Immature natural killer cell (primary cell): ENCODE measurements at regions not wholly inside any gene's neighbourhood (a gene's known extent, or its start where the extent isn't known, plus 50 kb on each side); places are given as distances from the start of the nearest gene placed in this dataset.
A peak's percentile ranks its signal among the peaks of the same experiment; 100 is the strongest.

ENCODE experiments used
- DNase-seq, 3 donors: peaks; one replicate each; pipeline ENCODE4 v3.0.0; 2022; ENCODE audit warnings: mixed read lengths in 1 of 3
- H3K27ac Mint-ChIP-seq, 6 donors: one replicate each; pipeline ENCODE4 v1.8.0; 2020; ENCODE audit warnings: mixed read lengths in 6 of 6, mild to moderate bottlenecking in 5 of 6, inconsistent platforms in 4 of 6, moderate library complexity in 3 of 6
- H3K27me3 Mint-ChIP-seq, 3 donors: one replicate each; pipeline ENCODE4 v1.8.0; 2020 to 2021; ENCODE audit warnings: low read depth in 3 of 3, mild to moderate bottlenecking in 3 of 3, mixed read lengths in 3 of 3, moderate library complexity in 3 of 3, inconsistent platforms in 1 of 3
- H3K36me3 Mint-ChIP-seq, 3 donors: one replicate each; pipeline ENCODE4 v1.8.0; 2020; ENCODE audit warnings: mixed read lengths in 3 of 3, inconsistent platforms in 2 of 3, mild to moderate bottlenecking in 2 of 3
- H3K4me1 Mint-ChIP-seq, 2 donors: one replicate each; pipeline ENCODE4 v1.8.0; 2020; ENCODE audit warnings: inconsistent platforms in 2 of 2, mild to moderate bottlenecking in 2 of 2, mixed read lengths in 2 of 2, moderate library complexity in 1 of 2
- H3K4me3 Mint-ChIP-seq, 5 donors: one replicate each; pipeline ENCODE4 v1.8.0; 2020; ENCODE audit warnings: mild to moderate bottlenecking in 5 of 5, mixed read lengths in 5 of 5, inconsistent platforms in 3 of 5, moderate library complexity in 3 of 5
- H3K9me3 Mint-ChIP-seq, 6 donors: one replicate each; pipeline ENCODE4 v1.8.0; 2020; ENCODE audit warnings: mild to moderate bottlenecking in 6 of 6, mixed read lengths in 6 of 6, inconsistent platforms in 4 of 6, moderate library complexity in 3 of 6

- Mint-ChIP-seq H3K4me3 (no peak overlapping the region), H3K4me1 (peaks cover 0 to 1% of the 10 kb centered on the region in 2 donors), H3K36me3 (no peaks in the 10 kb centered on the region), H3K27me3 (peaks cover 5 to 17% (median 14%) of the 10 kb centered on the region in 3 donors), H3K9me3 (no peaks in the 10 kb centered on the region), H3K27ac (no peak overlapping the region)
- peak; percentile 31 to 47 (median 47) for DNase-seq
Observed at GRCh38 chr3:124559846-124560574, 170.2 kb upstream of the UMPS start.

GRCh38 chr3:124560666-124561215, 169.5 kb upstream of the UMPS start:
- H3K27me3 Mint-ChIP-seq, result peaks cover 3 to 17% (median 14%) of the 10 kb centered on the region in 3 donors
- H3K27ac Mint-ChIP-seq, result no peak overlapping the region
- H3K4me1 Mint-ChIP-seq, result peaks cover 0 to 3% of the 10 kb centered on the region in 2 donors
- H3K36me3 Mint-ChIP-seq, result no peaks in the 10 kb centered on the region
- no peaks in the 10 kb centered on the region for H3K9me3 Mint-ChIP-seq
- no peak overlapping the region for H3K4me3 Mint-ChIP-seq
- DNase-seq, result no peak

GRCh38 chr3:124562769-124563168, 167.5 kb upstream of the UMPS start:
- H3K27me3 Mint-ChIP-seq, result peaks cover 2 to 15% (median 12%) of the 10 kb centered on the region in 3 donors
- H3K4me1 Mint-ChIP-seq, result peaks cover 0 to 7% of the 10 kb centered on the region in 2 donors
- H3K4me3 Mint-ChIP-seq, result no peak overlapping the region

GRCh38 chr3:124563376-124563775, 166.9 kb upstream of the UMPS start:
- DNase-seq, result no peak
- Mint-ChIP-seq H3K9me3 (no peaks in the 10 kb centered on the region), H3K36me3 (no peaks in the 10 kb centered on the region), H3K27ac (no peak overlapping the region), H3K4me1 (peaks cover 0 to 7% of the 10 kb centered on the region in 2 donors), H3K27me3 (peaks cover 4 to 15% (median 7%) of the 10 kb centered on the region in 3 donors), H3K4me3 (no peak overlapping the region)

More at GRCh38 chr3:124562769-124563168, 167.5 kb upstream of the UMPS start:
- Mint-ChIP-seq H3K27ac (no peak overlapping the region), H3K9me3 (no peaks in the 10 kb centered on the region), H3K36me3 (no peaks in the 10 kb centered on the region)
- DNase-seq, result no peak

GRCh38 chr3:124565013-124565412, 165.2 kb upstream of the UMPS start:
- Mint-ChIP-seq H3K4me1 (peaks cover 0 to 7% of the 10 kb centered on the region in 2 donors), H3K27me3 (peaks cover 3 to 13% (median 6%) of the 10 kb centered on the region in 3 donors), H3K27ac (peak overlapping the region in 1 of 6 donors; percentile 17), H3K4me3 (no peak overlapping the region), H3K9me3 (no peaks in the 10 kb centered on the region), H3K36me3 (no peaks in the 10 kb centered on the region)
- DNase-seq, result peak; percentile 56 to 57 (median 56)

- no peak for DNase-seq
- no peak overlapping the region for H3K4me3 Mint-ChIP-seq
- no peaks in the 10 kb centered on the region for H3K9me3 Mint-ChIP-seq
- peaks cover 3 to 10% (median 6%) of the 10 kb centered on the region in 3 donors for H3K27me3 Mint-ChIP-seq
- peak overlapping the region in 1 of 6 donors; percentile 50 for H3K27ac Mint-ChIP-seq
- H3K4me1 Mint-ChIP-seq, result peaks cover 0 to 7% of the 10 kb centered on the region in 2 donors
- H3K36me3 Mint-ChIP-seq, result no peaks in the 10 kb centered on the region
Observed at GRCh38 chr3:124565551-124565950, 164.7 kb upstream of the UMPS start.

- H3K9me3 Mint-ChIP-seq, result no peaks in the 10 kb centered on the region
- H3K4me3 Mint-ChIP-seq, result no peak overlapping the region
- no peak for DNase-seq
- H3K27me3 Mint-ChIP-seq, result peaks cover 3 to 8% (median 6%) of the 10 kb centered on the region in 3 donors
- no peaks in the 10 kb centered on the region for H3K36me3 Mint-ChIP-seq
- H3K27ac Mint-ChIP-seq, result no peak overlapping the region
- H3K4me1 Mint-ChIP-seq, result peaks cover 0 to 7% of the 10 kb centered on the region in 2 donors
Observed at GRCh38 chr3:124566701-124567100, 163.6 kb upstream of the UMPS start.

GRCh38 chr3:124567179-124567578, 163.1 kb upstream of the UMPS start:
- no peak overlapping the region for H3K27ac Mint-ChIP-seq
- no peaks in the 10 kb centered on the region for H3K36me3 Mint-ChIP-seq
- H3K4me1 Mint-ChIP-seq, result peaks cover 0 to 7% of the 10 kb centered on the region in 2 donors
- peaks cover 3 to 6% (median 5%) of the 10 kb centered on the region in 3 donors for H3K27me3 Mint-ChIP-seq
- no peak overlapping the region for H3K4me3 Mint-ChIP-seq
- H3K9me3 Mint-ChIP-seq, result no peaks in the 10 kb centered on the region
- DNase-seq, result no peak

- peaks cover 0 to 7% of the 10 kb centered on the region in 2 donors for H3K4me1 Mint-ChIP-seq
- H3K4me3 Mint-ChIP-seq, result no peak overlapping the region
Observed at GRCh38 chr3:124569761-124570160, 160.5 kb upstream of the UMPS start.

GRCh38 chr3:124570232-124570631, 160.0 kb upstream of the UMPS start:
- H3K4me1 Mint-ChIP-seq, result peaks cover 0 to 4% of the 10 kb centered on the region in 2 donors
- H3K36me3 Mint-ChIP-seq, result no peaks in the 10 kb centered on the region
- no peak for DNase-seq
- no peak overlapping the region for H3K4me3 Mint-ChIP-seq
- H3K27ac Mint-ChIP-seq, result no peak overlapping the region
- no peaks in the 10 kb centered on the region for H3K9me3 Mint-ChIP-seq
- H3K27me3 Mint-ChIP-seq, result peaks cover 3% of the 10 kb centered on the region in 3 donors

More at GRCh38 chr3:124569761-124570160, 160.5 kb upstream of the UMPS start:
- H3K27ac Mint-ChIP-seq, result no peak overlapping the region
- H3K27me3 Mint-ChIP-seq, result peaks cover 3 to 6% (median 3%) of the 10 kb centered on the region in 3 donors
- DNase-seq, result no peak
- no peaks in the 10 kb centered on the region for H3K9me3 Mint-ChIP-seq
- no peaks in the 10 kb centered on the region for H3K36me3 Mint-ChIP-seq

- Mint-ChIP-seq H3K36me3 (no peaks in the 10 kb centered on the region), H3K4me1 (no peaks in the 10 kb centered on the region), H3K27ac (no peak overlapping the region), H3K27me3 (peaks cover 2 to 5% (median 4%) of the 10 kb centered on the region in 3 donors), H3K9me3 (no peaks in the 10 kb centered on the region), H3K4me3 (no peak overlapping the region)
- no peak for DNase-seq
Observed at GRCh38 chr3:124572851-124573405, 157.3 kb upstream of the UMPS start.

GRCh38 chr3:124574012-124574411, 156.2 kb upstream of the UMPS start:
- H3K36me3 Mint-ChIP-seq, result no peaks in the 10 kb centered on the region
- no peak overlapping the region for H3K4me3 Mint-ChIP-seq
- H3K9me3 Mint-ChIP-seq, result no peaks in the 10 kb centered on the region
- no peaks in the 10 kb centered on the region for H3K4me1 Mint-ChIP-seq
- no peak for DNase-seq
- H3K27ac Mint-ChIP-seq, result no peak overlapping the region
- H3K27me3 Mint-ChIP-seq, result peaks cover 2 to 4% (median 2%) of the 10 kb centered on the region in 3 donors

GRCh38 chr3:124576565-124577493, 153.4 kb upstream of the UMPS start:
- no peak for DNase-seq
- no peaks in the 10 kb centered on the region for H3K36me3 Mint-ChIP-seq

More at GRCh38 chr3:124576565-124577493, 153.4 kb upstream of the UMPS start:
- H3K4me1 Mint-ChIP-seq, result no peaks in the 10 kb centered on the region
- H3K4me3 Mint-ChIP-seq, result no peak overlapping the region
- H3K27me3 Mint-ChIP-seq, result peaks cover 2 to 8% (median 2%) of the 10 kb centered on the region in 3 donors
- no peak overlapping the region for H3K27ac Mint-ChIP-seq
- no peaks in the 10 kb centered on the region for H3K9me3 Mint-ChIP-seq
